SK-N-SH (cell line): ENCODE measurements at regions not wholly inside any gene's neighbourhood (a gene's known extent, or its start where the extent isn't known, plus 50 kb on each side); places are given as distances from the start of the nearest gene placed in this dataset.

ENCODE experiments used
- CTCF ChIA-PET: fragments of 300-600, 350-600 bp; formaldehyde crosslinking; extraction: SDS; loops from one replicate; lab custom pipeline; 2021; lab: Yijun Ruan, JAX
- POLR2A ChIA-PET: fragments of 350-600 bp; sonication (Branson Sonifier 250); formaldehyde crosslinking; extraction: SDS; loops from one replicate; lab custom pipeline; 2020; ENCODE audit warnings: antibody characterized with exemption, inconsistent platforms; lab: Yijun Ruan, JAX
- DNase-seq: peaks from one replicate; pipeline ENCODE4 v3.0.0; 2012
- H2AFZ ChIP-seq: fragments of 200-600 bp; sonication (generic); 2 replicates; pipeline ENCODE4 v1.8.1; 2016; ENCODE audit warnings: antibody characterized with exemption, mild to moderate bottlenecking, low read depth
- H3F3A ChIP-seq: fragments of 200-600 bp; sonication (generic); replicated peaks from 2 replicates; pipeline ENCODE3; 2016; ENCODE audit warnings: antibody characterized with exemption, mild to moderate bottlenecking; ENCODE audit not compliant: insufficient read depth
- H3K27ac ChIP-seq, 2 experiments: fragments of 200-500 bp in 1 of 2; fragments of 200-600 bp in 1 of 2; sonication (Bioruptor generic) in 1 of 2; sonication (generic), shearing (Covaris generic) in 1 of 2; 2 replicates each; pipeline versions ENCODE4 v1.5.1 to v1.6.1; 2014 to 2016; ENCODE audit warnings: low read depth in 2 of 2, inconsistent platforms in 1 of 2, low read length in 1 of 2, mild to moderate bottlenecking in 1 of 2, mixed read lengths in 1 of 2
- H3K27me3 ChIP-seq: fragments of 200-600 bp; sonication (generic), shearing (Covaris generic); 2 replicates; pipeline ENCODE4 v1.6.1; 2016; ENCODE audit warnings: mixed run types; ENCODE audit not compliant: insufficient read depth
- H3K36me3 ChIP-seq, 2 experiments: fragments of 200-500 bp in 1 of 2; fragments of 200-600 bp in 1 of 2; sonication (Bioruptor generic) in 1 of 2; sonication (generic) in 1 of 2; replicated peaks in 1 of 2; 2 replicates each; pipeline versions ENCODE3 to v1.5.1; 2014 to 2016; ENCODE audit warnings: low read length in 1 of 2, mild to moderate bottlenecking in 1 of 2; ENCODE audit not compliant: insufficient read depth in 2 of 2, control insufficient read depth in 1 of 2
- H3K4me1 ChIP-seq, 2 experiments: fragments of 200-500 bp in 1 of 2; fragments of 200-600 bp in 1 of 2; sonication (Bioruptor generic) in 1 of 2; sonication (generic), shearing (Covaris generic) in 1 of 2; 2 replicates each; pipeline versions ENCODE4 v1.5.1 to v1.6.1; 2014 to 2016; ENCODE audit warnings: low read depth in 1 of 2, low read length in 1 of 2, mixed run types in 1 of 2; ENCODE audit not compliant: insufficient read depth in 2 of 2, control insufficient read depth in 1 of 2
- H3K4me2 ChIP-seq: fragments of 200-600 bp; sonication (generic), shearing (Covaris generic); 2 replicates; pipeline ENCODE4 v1.6.1; 2017; ENCODE audit warnings: mixed run types
- H3K4me3 ChIP-seq, 2 experiments: fragments of 200-500 bp in 1 of 2; fragments of 200-600 bp in 1 of 2; sonication (Bioruptor generic) in 1 of 2; sonication (generic), shearing (Covaris generic) in 1 of 2; 2 replicates each; pipeline versions ENCODE4 v1.5.1 to v1.8.1; 2014 to 2016; ENCODE audit warnings: low read depth in 2 of 2, inconsistent platforms in 1 of 2, low read length in 1 of 2, mild to moderate bottlenecking in 1 of 2, mixed read lengths in 1 of 2, moderate library complexity in 1 of 2
- H3K79me2 ChIP-seq: fragments of 200-600 bp; sonication (generic); 2 replicates; pipeline ENCODE4 v1.8.1; 2017; ENCODE audit warnings: mild to moderate bottlenecking; ENCODE audit not compliant: insufficient read depth
- H3K9ac ChIP-seq: fragments of 200-600 bp; sonication (generic); 2 replicates; pipeline ENCODE4 v1.6.1; 2017; ENCODE audit warnings: mixed run types
- H3K9me2 ChIP-seq: fragments of 200-600 bp; sonication (generic); 2 replicates; pipeline ENCODE4 v1.6.1; 2017; ENCODE audit warnings: mixed run types
- H3K9me3 ChIP-seq: fragments of 200-600 bp; sonication (generic); 2 replicates; pipeline ENCODE4 v1.6.1; 2017; ENCODE audit warnings: mixed run types, mild to moderate bottlenecking, moderate library complexity
- H4K20me1 ChIP-seq: fragments of 200-600 bp; sonication (generic); 2 replicates; pipeline ENCODE4 v1.6.1; 2017; ENCODE audit warnings: mild to moderate bottlenecking, mixed run types; ENCODE audit not compliant: insufficient read depth
- CHD2 ChIP-seq: fragments of 150-350 bp; IDR thresholded peaks from 2 replicates; pipeline ENCODE4 v1.6.1; 2018; ENCODE audit warnings: low read length; ENCODE audit not compliant: partially characterized antibody
- ELF1 ChIP-seq: IDR thresholded peaks from 2 replicates; pipeline ENCODE4 v1.4.0; 2012
- EZH2phosphoT487 ChIP-seq: fragments of 200-600 bp; sonication (generic); IDR thresholded peaks from 2 replicates; pipeline ENCODE4 v1.6.1; 2017; ENCODE audit warnings: low read depth, mixed run types, mild to moderate bottlenecking, antibody characterized with exemption, moderate library complexity, borderline replicate concordance
- FOSL2 ChIP-seq: IDR thresholded peaks from 2 replicates; pipeline ENCODE4 v1.4.0; 2012; ENCODE audit warnings: low read depth, mild to moderate bottlenecking, moderate library complexity, borderline replicate concordance
- GABPA ChIP-seq: IDR thresholded peaks from 2 replicates; pipeline ENCODE4 v1.4.0; 2012; ENCODE audit warnings: low read depth, mild to moderate bottlenecking
- IRF3 ChIP-seq: fragments of 150-350 bp; IDR thresholded peaks from 2 replicates; pipeline ENCODE4 v1.6.1; 2016; ENCODE audit warnings: mild to moderate bottlenecking, low read depth, low read length
- JUND ChIP-seq: IDR thresholded peaks from 2 replicates; pipeline ENCODE4 v1.4.0; 2012
- MEF2A ChIP-seq: IDR thresholded peaks from 2 replicates; pipeline ENCODE4 v1.4.0; 2012; ENCODE audit warnings: low read depth, borderline replicate concordance
- NFIC ChIP-seq: IDR thresholded peaks from 2 replicates; pipeline ENCODE4 v1.4.0; 2012; ENCODE audit warnings: borderline replicate concordance
- NRF1 ChIP-seq: IDR thresholded peaks from 2 replicates; pipeline ENCODE4 v1.6.1; 2012; ENCODE audit warnings: low read depth, mild to moderate bottlenecking, low read length
- PBX3 ChIP-seq: IDR thresholded peaks from 2 replicates; pipeline ENCODE4; 2012
- POLR2AphosphoS5 ChIP-seq: IDR thresholded peaks from 2 replicates; pipeline ENCODE4 v1.6.1; 2012; ENCODE audit warnings: low read depth, low read length
- RAD21 ChIP-seq: IDR thresholded peaks from 2 replicates; pipeline ENCODE4 v1.6.1; 2012; ENCODE audit warnings: mild to moderate bottlenecking, low read length
- RCOR1 ChIP-seq: fragments of 150-350 bp; IDR thresholded peaks from 2 replicates; pipeline ENCODE4 v1.6.1; 2017; ENCODE audit warnings: antibody characterized with exemption, low read length
- REST ChIP-seq: IDR thresholded peaks from 2 replicates; pipeline ENCODE4 v1.6.1; 2012; ENCODE audit warnings: mild to moderate bottlenecking, low read depth, low read length, moderate library complexity
- SIN3A ChIP-seq: IDR thresholded peaks from 2 replicates; pipeline ENCODE4 v1.6.1; 2012; ENCODE audit warnings: low read depth, mild to moderate bottlenecking, low read length, moderate library complexity, borderline replicate concordance
- TAF1 ChIP-seq: IDR thresholded peaks from 2 replicates; pipeline ENCODE4 v1.6.1; 2012; ENCODE audit warnings: low read depth, mild to moderate bottlenecking, low read length, moderate library complexity, borderline replicate concordance
- TEAD4 ChIP-seq: IDR thresholded peaks from 2 replicates; pipeline ENCODE4 v1.4.0; 2012; ENCODE audit warnings: mild to moderate bottlenecking, borderline replicate concordance; ENCODE audit not compliant: insufficient read depth
- YY1 ChIP-seq: IDR thresholded peaks from 2 replicates; pipeline ENCODE4 v1.4.0; 2012; ENCODE audit warnings: low read depth, mild to moderate bottlenecking
- ZBTB33 ChIP-seq: IDR thresholded peaks from 2 replicates; pipeline ENCODE4 v1.4.0; 2012; ENCODE audit warnings: low read depth, borderline replicate concordance
- WGBS: methylation state at CpG from one replicate; pipeline ENCODE4 v1.1.6; 2017; ENCODE audit warnings: low lambda C conversion rate; 5-methylcytosine and 5-hydroxymethylcytosine counted together

- Histone ChIP-seq H3K4me1 (no peaks in the 10 kb centered on the region; a peak in 1 of 4 replicates), H3K9ac (no peak overlapping the region), H4K20me1 (no peaks in the 10 kb centered on the region), H3K4me2 (no peak overlapping the region), H3K36me3 (no peaks in the 10 kb centered on the region), H2AFZ (no peak overlapping the region), H3K9me2 (no peaks in the 10 kb centered on the region), H3K79me2 (no peaks in the 10 kb centered on the region), H3K9me3 (no peaks in the 10 kb centered on the region), H3K27me3 (no peaks in the 10 kb centered on the region; the same call in 1 of the 2 replicates), H3K4me3 (no peak overlapping the region), H3F3A (no peaks in the 10 kb centered on the region), H3K27ac (no peak overlapping the region)
- POLR2A ChIA-PET = no interaction called here
- 30% methylated on average over 3 of the region's 3 CpGs for WGBS
- TF ChIP-seq YY1 (no peak), CHD2 (no peak), SIN3A (no peak), FOSL2 (no peak), TAF1 (no peak), PBX3 (no peak), JUND (no peak), TEAD4 (no peak), NRF1 (no peak), RCOR1 (no peak), REST (no peak), POLR2AphosphoS5 (no peak), ZBTB33 (no peak), MEF2A (no peak), GABPA (no peak), EZH2phosphoT487 (no peak), RAD21 (no peak), ELF1 (no peak), NFIC (no peak), IRF3 (no peak)
- no peak for DNase-seq
- CTCF ChIA-PET = interaction anchor here (0.9 kb wide), 1 partner anchor 9 kb away, joined by 4 read pairs; no protein-coding TSS in a partner anchor
These were observed 87.9 kb upstream of the KLHL29 start for GRCh38 chr2:23297112-23297511.
